Left renal cortex interstitium (tissue), 4 donors: ENCODE measurements at regions not wholly inside any gene's neighbourhood (a gene's known extent, or its start where the extent isn't known, plus 50 kb on each side); places are given as distances from the start of the nearest gene placed in this dataset.

Source experiments
- DNase-seq, 4 donors: peaks; one replicate each; pipeline ENCODE4 v3.0.0-alpha.2; 2013; ENCODE audit warnings: low read depth in 4 of 4, low spot score in 2 of 4, missing footprints in 1 of 4

- DNase-seq: no peak
Observed at GRCh38 chr2:118223992-118224894, 136.0 kb downstream of the INSIG2 start.

- DNase-seq: no peak
Observed at GRCh38 chr2:118223511-118223991, 135.3 kb downstream of the INSIG2 start.

GRCh38 chr2:118222672-118223421 lies 134.6 kb downstream of the INSIG2 start:
- DNase-seq: no peak

- DNase-seq: no peak
Observed at GRCh38 chr2:118222273-118222594, 134.0 kb downstream of the INSIG2 start.

- peak in 3 of 4 donors; percentile 51 to 80 (median 63) for DNase-seq
Observed at GRCh38 chr2:118221536-118222272, 133.4 kb downstream of the INSIG2 start.

- DNase-seq: no peak
Observed at GRCh38 chr2:118219611-118220010, 131.3 kb downstream of the INSIG2 start.

- no peak for DNase-seq
Observed at GRCh38 chr2:118216224-118216623, 128.0 kb downstream of the INSIG2 start.

GRCh38 chr2:118209727-118210126 lies 121.5 kb downstream of the INSIG2 start:
- no peak for DNase-seq

GRCh38 chr2:118207889-118208288 lies 119.6 kb downstream of the INSIG2 start:
- no peak for DNase-seq

GRCh38 chr2:118202707-118203303 lies 114.5 kb downstream of the INSIG2 start:
- DNase-seq: no peak

GRCh38 chr2:118198268-118198667 lies 110.0 kb downstream of the INSIG2 start:
- no peak for DNase-seq

- DNase-seq: no peak
Observed at GRCh38 chr2:118197011-118197675, 108.9 kb downstream of the INSIG2 start.

- no peak for DNase-seq
Observed at GRCh38 chr2:118190474-118190873, 102.2 kb downstream of the INSIG2 start.

- DNase-seq: no peak
Observed at GRCh38 chr2:118186858-118187254, 98.6 kb downstream of the INSIG2 start.

- DNase-seq: peak; percentile 55 to 79 (median 71)
Observed at GRCh38 chr2:118186110-118186857, 98.0 kb downstream of the INSIG2 start.

GRCh38 chr2:118185210-118186109 lies 97.2 kb downstream of the INSIG2 start:
- peak in 3 of 4 donors; percentile 42 to 62 (median 48) for DNase-seq

- DNase-seq: no peak
Observed at GRCh38 chr2:118183381-118183780, 95.1 kb downstream of the INSIG2 start.

- no peak for DNase-seq
Observed at GRCh38 chr2:118179445-118179844, 91.2 kb downstream of the INSIG2 start.
